ENCODE measurements at regions not wholly inside any gene's neighbourhood (a gene's known extent, or its start where the extent isn't known, plus 50 kb on each side); places are given as distances from the start of the nearest gene placed in this dataset.
"Not testable (repeated sequence)": the region's sequence is repeated elsewhere in the genome, so short reads cannot be mapped to it uniquely, and the experiment has no call there.

GRCh38 chr6:145099713-145100112, 635.6 kb downstream of the EPM2A start:
- ATAC-seq (ENCODE audit: poor library complexity) (no peak), DNase-seq (no peak)
- H3K27me3 Mint-ChIP-seq: no peaks in the 10 kb centered on the region
- H3K4me3 Mint-ChIP-seq: no peak overlapping the region
- no peak overlapping the region for H3K27ac ChIP-seq (ENCODE audit: low read depth in 1 of 2, low read length in 2 of 2)
- intact Hi-C loops (cut with DNase I, micrococcal nuclease): no loop called here
- H3K36me3 ChIP-seq (ENCODE audit: insufficient read depth, low read length): no peaks in the 10 kb centered on the region
- H3K4me3 ChIP-seq (ENCODE audit: low read length): no peak overlapping the region
- no peak overlapping the region for H3K27ac Mint-ChIP-seq
- H3K27me3 ChIP-seq (ENCODE audit: control insufficient read depth in 1 of 2, insufficient read depth in 2 of 2, low read length in 2 of 2): peaks cover 0 to 8% of the 10 kb centered on the region in 2 experiments
- peaks cover 7% of the 10 kb centered on the region for H3K9me3 Mint-ChIP-seq
- ChIA-PET CTCF (no interaction called here), POLR2A (no interaction called here)
- no peaks in the 10 kb centered on the region for H3K36me3 Mint-ChIP-seq (ENCODE audit: low read depth)
- no peak for TF ChIP-seq CTCF (IDR thresholded peaks at IDR 0.05)
- peaks cover 0 to 9% of the 10 kb centered on the region in 2 experiments for H3K9me3 ChIP-seq (ENCODE audit: control insufficient read depth in 1 of 2, insufficient read depth in 1 of 2, low read length in 2 of 2)
- no peaks in the 10 kb centered on the region for H3K4me1 Mint-ChIP-seq (ENCODE audit: low read depth)
- H3K4me1 ChIP-seq (ENCODE audit: insufficient read depth, low read length): no peaks in the 10 kb centered on the region

- ChIA-PET POLR2A (no interaction called here), CTCF (no interaction called here)
- Mint-ChIP-seq H3K27ac (no peak overlapping the region), H3K9me3 (no peaks in the 10 kb centered on the region), H3K4me1 (ENCODE audit: low read depth) (no peaks in the 10 kb centered on the region), H3K27me3 (peaks cover 21% of the 10 kb centered on the region), H3K4me3 (no peak overlapping the region), H3K36me3 (ENCODE audit: low read depth) (no peaks in the 10 kb centered on the region)
- intact Hi-C loops (cut with DNase I, micrococcal nuclease): no loop called here
- no peak for TF ChIP-seq CTCF (IDR thresholded peaks at IDR 0.05)
- no peak for DNase-seq
- Histone ChIP-seq H3K27me3 (ENCODE audit: control insufficient read depth in 1 of 2, insufficient read depth in 2 of 2, low read length in 2 of 2) (peaks cover 0 to 3% of the 10 kb centered on the region in 2 experiments), H3K4me3 (ENCODE audit: low read length) (no peak overlapping the region), H3K36me3 (ENCODE audit: insufficient read depth, low read length) (no peaks in the 10 kb centered on the region), H3K27ac (ENCODE audit: low read depth in 1 of 2, low read length in 2 of 2) (no peak overlapping the region), H3K4me1 (ENCODE audit: insufficient read depth, low read length) (no peaks in the 10 kb centered on the region), H3K9me3 (ENCODE audit: control insufficient read depth in 1 of 2, insufficient read depth in 1 of 2, low read length in 2 of 2) (no peaks in the 10 kb centered on the region)
- no peak for ATAC-seq (ENCODE audit: poor library complexity)
Measured at GRCh38 chr6:145110109-145110508, 625.2 kb downstream of the EPM2A start.

- H3K36me3 Mint-ChIP-seq (ENCODE audit: low read depth); POLR2A ChIA-PET; H3K36me3 ChIP-seq (ENCODE audit: insufficient read depth, low read length); H3K4me1 ChIP-seq (ENCODE audit: insufficient read depth, low read length); H3K4me3 Mint-ChIP-seq; H3K27ac Mint-ChIP-seq; H3K4me3 ChIP-seq (ENCODE audit: low read length); H3K27me3 ChIP-seq (ENCODE audit: control insufficient read depth in 1 of 2, insufficient read depth in 2 of 2, low read length in 2 of 2); H3K9me3 Mint-ChIP-seq; H3K27ac ChIP-seq (ENCODE audit: low read depth in 1 of 2, low read length in 2 of 2); H3K4me1 Mint-ChIP-seq (ENCODE audit: low read depth); CTCF ChIA-PET; DNase-seq; ATAC-seq (ENCODE audit: poor library complexity); intact Hi-C loops (cut with DNase I, micrococcal nuclease); H3K9me3 ChIP-seq (ENCODE audit: control insufficient read depth in 1 of 2, insufficient read depth in 1 of 2, low read length in 2 of 2): not testable (repeated sequence)
- H3K27me3 Mint-ChIP-seq: peaks cover 21% of the 10 kb centered on the region
Measured at GRCh38 chr6:145111407-145111806, 623.9 kb downstream of the EPM2A start.

- CTCF ChIA-PET: no interaction called here
- no peaks in the 10 kb centered on the region for H3K9me3 Mint-ChIP-seq
Measured at GRCh38 chr6:145112711-145113148, 622.6 kb downstream of the EPM2A start.

More at GRCh38 chr6:145112711-145113148, 622.6 kb downstream of the EPM2A start:
- no peaks in the 10 kb centered on the region for H3K4me1 Mint-ChIP-seq (ENCODE audit: low read depth)
- intact Hi-C loops (cut with DNase I, micrococcal nuclease): no loop called here
- Histone ChIP-seq H3K4me3 (ENCODE audit: low read length) (no peak overlapping the region), H3K36me3 (ENCODE audit: insufficient read depth, low read length) (no peaks in the 10 kb centered on the region), H3K27me3 (ENCODE audit: control insufficient read depth in 1 of 2, insufficient read depth in 2 of 2, low read length in 2 of 2) (peaks cover 0 to 3% of the 10 kb centered on the region in 2 experiments), H3K27ac (ENCODE audit: low read depth in 1 of 2, low read length in 2 of 2) (no peak overlapping the region), H3K9me3 (ENCODE audit: control insufficient read depth in 1 of 2, insufficient read depth in 1 of 2, low read length in 2 of 2) (no peaks in the 10 kb centered on the region), H3K4me1 (ENCODE audit: insufficient read depth, low read length) (no peaks in the 10 kb centered on the region)
- no peaks in the 10 kb centered on the region for H3K36me3 Mint-ChIP-seq (ENCODE audit: low read depth)
- TF ChIP-seq CTCF (IDR thresholded peaks at IDR 0.05): no peak
- ATAC-seq (ENCODE audit: poor library complexity) (no peak), DNase-seq (no peak)
- POLR2A ChIA-PET: no interaction called here
- no peak overlapping the region for H3K4me3 Mint-ChIP-seq
- H3K27me3 Mint-ChIP-seq: peaks cover 21% of the 10 kb centered on the region
- H3K27ac Mint-ChIP-seq: no peak overlapping the region

Data from CD4-positive, alpha-beta T cell (primary cell).